Hematopoietic multipotent progenitor cell treated with erythropoietin and hydrocortisone succinate and interleukin-3 and kit ligand, for 6 days (in vitro differentiated cells): ENCODE measurements at regions not wholly inside any gene's neighbourhood (a gene's known extent, or its start where the extent isn't known, plus 50 kb on each side); places are given as distances from the start of the nearest gene placed in this dataset.
"Not testable (repeated sequence)": the region's sequence is repeated elsewhere in the genome, so short reads cannot be mapped to it uniquely, and the experiment has no call there.

ENCODE experiments used
- DNase-seq: peaks from one replicate; pipeline ENCODE4 v3.0.0-alpha.2; 2015

DNA sequence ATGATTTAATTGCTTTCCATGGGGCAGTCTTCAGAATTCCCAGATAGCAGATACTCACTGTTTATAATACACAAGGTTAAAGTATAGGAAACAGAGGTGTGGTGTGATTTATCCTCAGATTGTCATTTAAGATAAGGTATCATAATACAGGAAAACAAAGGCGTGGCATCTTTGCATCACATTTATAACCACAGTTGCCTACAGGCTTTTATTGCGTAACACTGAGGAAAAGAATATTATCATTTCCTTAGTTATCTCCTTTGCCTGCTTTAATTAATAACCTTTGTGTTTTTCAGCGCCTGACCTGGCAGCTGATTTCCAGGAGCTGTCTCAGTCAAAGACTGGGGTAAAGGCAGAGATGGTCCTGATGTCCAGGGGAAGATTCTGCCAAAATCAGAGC lies 68.8 kb downstream of the SSX7 start:
- DNase-seq, result no peak

GRCh38 chrX:52577464-52578173 lies 60.8 kb upstream of the XAGE1B start:
- no peak for DNase-seq

GRCh38 chrX:52576946-52577345 lies 60.1 kb upstream of the XAGE1B start:
- DNase-seq, result no peak

- DNase-seq, result no peak
These were observed 59.6 kb upstream of the XAGE1B start for GRCh38 chrX:52576474-52576873.

DNA sequence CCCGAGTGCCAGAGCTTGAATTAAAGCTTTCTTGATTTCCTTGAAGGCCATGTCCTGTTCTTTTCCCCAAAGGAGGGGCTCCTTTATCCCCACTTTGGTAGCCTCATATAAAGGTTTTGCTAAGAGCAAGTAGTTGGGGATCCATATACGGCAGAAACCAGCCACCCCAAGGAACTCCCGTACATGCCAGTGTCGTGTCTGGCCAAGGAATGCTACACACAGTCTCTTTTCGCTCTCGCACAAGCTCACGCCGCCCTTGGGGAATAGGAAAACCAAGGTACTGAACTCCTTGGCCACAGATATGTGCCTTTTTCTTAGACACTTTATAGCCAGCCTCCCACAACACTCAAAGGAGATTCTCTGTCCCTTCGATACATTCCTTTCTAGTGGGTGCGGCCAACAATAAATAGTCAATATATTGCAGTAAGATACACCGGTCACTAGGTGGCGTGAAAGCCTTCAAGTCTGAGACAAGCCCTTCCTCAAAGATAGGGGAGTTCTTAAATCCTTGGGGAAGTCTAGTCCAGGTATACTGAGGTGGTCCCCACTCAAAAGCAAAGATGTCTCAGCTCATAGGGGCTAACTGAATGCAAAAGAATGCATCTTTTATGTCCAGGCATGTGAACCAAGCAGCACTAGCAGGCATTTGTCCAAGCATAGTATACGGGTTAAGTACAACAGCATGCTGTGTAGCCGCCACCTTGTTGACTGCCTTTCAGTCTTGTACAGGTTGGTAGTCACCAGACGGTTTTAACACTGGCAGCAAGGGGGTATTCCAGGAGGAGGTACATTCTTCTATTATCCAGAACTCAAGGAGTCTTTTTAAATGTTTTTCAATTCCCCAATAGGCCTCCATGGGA lies 57.8 kb upstream of the XAGE1B start:
- peak; percentile 69 for DNase-seq

GRCh38 chrX:52568146-52568545 lies 51.3 kb upstream of the XAGE1B start:
- DNase-seq, result not testable (repeated sequence)
